NCI-H524 treated with DMSO at 0.1 percent for 48 hours (cell line): ENCODE measurements at regions not wholly inside any gene's neighbourhood (a gene's known extent, or its start where the extent isn't known, plus 50 kb on each side); places are given as distances from the start of the nearest gene placed in this dataset.
"Not testable (repeated sequence)": the region's sequence is repeated elsewhere in the genome, so short reads cannot be mapped to it uniquely, and the experiment has no call there.

Experiments used
- DNase-seq: peaks from one replicate; lab custom pipeline; 2025; lab: John Stamatoyannopoulos, UW

DNA sequence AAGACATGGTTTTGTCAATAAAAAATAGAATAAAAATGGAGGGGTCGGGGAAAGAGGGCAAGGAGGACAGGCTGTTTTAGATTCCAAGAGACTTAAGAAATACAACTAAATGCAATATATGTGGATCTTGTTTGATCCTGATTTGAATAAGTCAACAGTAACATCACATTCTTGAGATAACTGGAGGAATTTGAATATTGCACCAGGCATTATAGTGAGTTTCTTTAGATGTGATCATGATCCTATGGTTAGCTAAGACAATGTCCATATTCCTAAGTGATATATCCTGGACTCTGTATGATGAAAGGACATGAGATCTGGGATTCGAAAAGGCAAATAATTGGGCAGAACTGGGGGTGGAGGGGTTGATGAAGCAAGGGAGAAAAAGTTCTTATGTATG is 311.8 kb downstream of the PLPP3 start:
- no peak for DNase-seq

GRCh38 chr1:56266359-56266758 is 313.0 kb downstream of the PLPP3 start:
- no peak for DNase-seq

DNA sequence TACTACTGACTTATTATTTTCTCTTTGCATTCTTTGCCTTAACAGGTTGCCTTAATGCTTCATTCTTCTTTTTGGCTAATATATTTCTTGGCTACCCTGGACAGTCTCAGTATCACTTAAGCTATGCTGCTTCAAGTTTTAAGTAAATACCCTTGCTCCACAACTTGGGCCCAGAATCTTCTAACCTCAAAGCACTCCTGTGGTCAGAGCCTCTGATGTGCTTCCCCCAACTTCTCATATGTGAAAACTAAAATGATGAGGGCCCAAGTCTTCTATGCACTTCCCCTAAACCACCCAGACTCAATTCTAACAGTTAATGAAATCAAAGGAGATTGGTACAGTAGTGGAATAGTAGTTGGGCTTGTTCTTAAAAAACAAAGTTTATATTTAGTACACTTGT is 314.1 kb downstream of the PLPP3 start:
- DNase-seq = no peak

DNA sequence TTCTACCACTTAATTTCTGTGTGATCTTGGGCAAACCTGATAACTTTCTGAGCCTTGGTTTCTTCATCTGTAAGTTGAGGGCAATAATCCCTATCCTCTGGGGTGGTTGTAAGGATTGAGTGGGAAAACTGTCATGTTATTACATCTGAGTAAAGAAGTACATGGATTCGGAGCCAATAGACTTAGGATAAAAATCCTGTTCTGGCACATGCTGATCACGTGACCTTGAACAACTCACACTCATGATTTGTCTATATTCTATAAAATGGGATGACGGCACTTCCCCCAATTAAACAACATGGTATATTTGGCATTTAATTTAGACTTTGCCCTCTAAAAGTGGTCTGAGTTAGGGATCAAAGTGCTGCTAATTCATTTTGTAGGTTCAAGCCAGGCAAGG is 315.5 kb downstream of the PLPP3 start:
- DNase-seq = no peak

- peak; percentile 44 for DNase-seq
These were observed 321.0 kb downstream of the PLPP3 start for GRCh38 chr1:56258371-56258770.

DNA sequence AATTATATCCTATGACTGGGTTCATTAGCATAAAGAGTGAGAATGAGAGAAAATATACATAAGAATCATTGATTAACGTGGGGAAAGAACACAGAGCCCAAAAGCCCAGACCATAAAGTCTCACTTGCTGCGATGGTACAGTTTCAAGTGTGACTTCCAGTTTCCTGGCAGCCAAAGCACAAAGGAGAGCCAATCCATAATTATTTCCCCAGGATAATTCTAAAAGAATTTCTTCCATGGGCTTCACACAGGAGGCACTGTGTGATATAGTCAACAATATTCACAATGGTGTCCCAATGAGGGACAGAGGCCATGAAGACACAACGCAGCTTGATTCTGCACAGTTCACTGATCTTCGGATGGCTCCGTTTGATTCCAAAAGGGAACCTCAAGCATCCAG is 321.6 kb downstream of the PLPP3 start:
- no peak for DNase-seq

DNA sequence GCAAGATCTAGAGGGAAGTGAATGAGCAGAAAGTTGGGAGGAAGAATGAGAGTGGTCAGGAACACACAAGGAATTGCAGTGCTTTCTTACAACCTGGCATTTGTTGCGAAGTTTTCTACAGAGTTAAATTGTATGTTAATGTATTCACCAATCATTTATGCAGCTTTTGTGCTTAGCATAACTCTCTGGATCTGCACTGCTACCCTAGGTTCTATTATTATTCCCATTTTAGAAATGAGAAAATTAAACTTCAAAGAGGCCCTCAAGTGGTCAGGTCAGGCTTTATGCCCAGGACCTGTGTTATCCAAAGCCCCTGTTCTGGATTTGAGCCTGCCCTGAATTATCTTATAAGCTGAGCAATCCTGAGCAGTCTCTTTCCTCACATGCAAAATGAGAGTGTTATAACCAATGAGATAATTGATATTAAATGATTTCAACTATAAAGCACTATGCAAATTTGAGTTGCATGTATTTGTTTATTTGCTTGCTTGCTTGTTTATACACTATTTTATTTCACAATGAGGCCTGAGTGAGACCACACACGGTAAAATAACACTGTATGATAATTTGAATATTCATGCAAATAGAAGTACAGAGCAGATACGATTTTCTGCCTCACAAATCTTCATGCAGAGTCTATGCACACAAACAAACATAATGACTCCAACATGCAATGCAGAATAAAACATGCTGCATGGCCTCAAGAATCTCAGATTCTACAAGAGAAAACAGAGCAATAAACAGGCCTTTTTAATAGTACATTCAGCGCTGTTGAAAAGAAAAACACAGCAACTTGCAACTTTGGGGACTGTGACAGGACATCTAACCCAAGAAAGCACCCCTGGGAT is 323.0 kb downstream of the PLPP3 start:
- DNase-seq = no peak

DNA sequence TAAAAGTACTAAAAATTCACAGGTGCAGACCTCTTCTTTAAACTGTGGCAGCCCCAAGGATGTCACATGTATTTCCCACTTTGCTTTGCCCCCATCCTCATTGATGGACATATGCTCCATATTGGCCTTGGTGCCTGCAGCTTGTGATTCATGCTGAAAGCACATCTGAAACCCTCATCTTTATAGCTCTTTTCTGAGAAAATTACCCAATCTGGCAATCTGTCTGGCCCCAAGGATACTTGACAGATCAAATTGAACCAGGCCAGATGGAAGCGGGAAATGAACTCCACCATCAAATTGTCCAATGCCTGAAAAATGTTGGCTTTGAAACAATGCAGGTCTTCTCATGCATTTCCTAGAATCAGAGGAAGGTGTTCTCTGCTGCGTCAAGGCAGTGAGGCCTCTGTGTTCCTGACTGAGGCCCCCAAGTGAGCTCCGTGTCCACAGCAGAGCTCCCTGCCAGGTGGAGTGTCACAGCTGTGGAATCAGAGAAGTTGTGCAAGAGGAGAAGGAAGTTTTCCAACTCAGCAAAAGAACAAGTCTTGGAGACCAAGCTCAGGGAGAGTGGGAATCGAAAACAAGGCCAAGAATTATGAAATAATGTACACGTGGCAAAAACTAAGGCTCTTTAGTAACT is 323.7 kb downstream of the PLPP3 start:
- peak; percentile 24 for DNase-seq

- DNase-seq = no peak
These were observed 325.2 kb downstream of the PLPP3 start for GRCh38 chr1:56254130-56254529.

GRCh38 chr1:56250809-56251208 is 328.6 kb downstream of the PLPP3 start:
- DNase-seq = no peak

- no peak for DNase-seq
These were observed 330.1 kb downstream of the PLPP3 start for GRCh38 chr1:56249234-56249633.

- no peak for DNase-seq
These were observed 331.2 kb downstream of the PLPP3 start for GRCh38 chr1:56248138-56248537.

DNA sequence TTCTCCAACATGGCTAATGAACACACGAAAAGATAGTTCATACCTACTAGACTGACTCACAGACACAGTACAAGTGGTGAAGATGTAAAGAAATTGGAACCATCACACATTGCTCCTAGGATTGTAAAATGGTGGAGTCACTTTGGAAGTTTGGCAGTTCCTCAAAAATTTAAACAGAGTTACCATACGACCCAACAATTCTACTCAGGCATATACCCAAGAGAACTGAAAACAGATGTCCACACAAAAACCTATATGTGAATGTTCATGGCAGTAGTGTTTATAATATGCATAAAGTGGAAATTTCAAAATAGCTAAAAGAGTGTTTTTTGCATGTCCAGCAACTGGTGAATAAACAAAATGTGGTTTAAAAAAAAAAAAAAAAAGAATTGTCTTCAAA is 332.6 kb downstream of the PLPP3 start:
- DNase-seq = not testable (repeated sequence)

- DNase-seq = no peak
These were observed 339.0 kb downstream of the PLPP3 start for GRCh38 chr1:56240400-56240799.

DNA sequence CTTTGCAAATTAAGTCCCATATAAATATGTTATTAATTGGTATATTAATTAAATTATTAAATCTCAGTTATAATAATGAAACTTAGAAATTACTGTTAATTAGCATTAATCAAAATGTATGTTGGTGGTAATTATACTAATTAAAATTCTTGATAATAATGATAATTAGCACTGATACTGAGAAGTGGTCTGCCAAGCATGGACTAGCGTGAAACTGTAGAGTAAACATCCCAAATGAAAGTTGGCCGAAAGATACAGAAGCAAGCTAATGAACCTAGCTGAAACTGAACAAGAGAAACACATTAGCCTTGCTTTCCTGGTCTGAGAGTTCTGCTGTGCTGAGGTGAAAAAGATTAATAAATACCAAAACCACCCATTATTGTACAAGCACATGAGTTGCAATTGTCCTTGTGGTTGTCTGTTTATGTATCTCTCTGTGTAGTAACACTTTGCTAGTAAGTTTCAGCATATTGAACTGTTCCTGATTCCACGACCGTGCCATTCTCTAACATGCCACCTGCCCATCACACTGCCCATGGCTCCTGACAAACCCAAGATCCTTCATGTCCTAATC is 341.8 kb downstream of the PLPP3 start:
- no peak for DNase-seq

GRCh38 chr1:56236688-56237087 is 342.7 kb downstream of the PLPP3 start:
- no peak for DNase-seq

GRCh38 chr1:56235909-56236510 is 343.4 kb downstream of the PLPP3 start:
- DNase-seq = no peak

DNA sequence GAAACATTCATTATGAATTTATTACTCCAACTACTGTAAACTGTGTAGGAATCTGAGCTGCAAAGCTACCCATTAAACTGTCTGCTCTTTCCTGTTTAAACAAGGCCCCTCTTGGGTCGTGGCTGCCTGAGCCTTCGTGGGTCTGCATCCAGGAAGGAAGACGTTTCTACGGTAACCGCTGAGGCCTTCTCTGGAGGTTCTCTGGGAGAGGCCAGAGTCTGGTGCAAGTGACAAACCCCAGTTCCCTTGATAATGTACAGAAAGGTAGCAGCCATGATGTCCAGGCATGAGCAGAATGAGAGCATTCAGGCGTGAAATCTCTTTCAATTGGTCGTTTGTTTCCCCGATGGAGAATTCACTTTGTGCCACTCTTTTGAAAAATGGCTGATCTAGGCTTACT is 350.2 kb downstream of the PLPP3 start:
- DNase-seq = no peak

DNA sequence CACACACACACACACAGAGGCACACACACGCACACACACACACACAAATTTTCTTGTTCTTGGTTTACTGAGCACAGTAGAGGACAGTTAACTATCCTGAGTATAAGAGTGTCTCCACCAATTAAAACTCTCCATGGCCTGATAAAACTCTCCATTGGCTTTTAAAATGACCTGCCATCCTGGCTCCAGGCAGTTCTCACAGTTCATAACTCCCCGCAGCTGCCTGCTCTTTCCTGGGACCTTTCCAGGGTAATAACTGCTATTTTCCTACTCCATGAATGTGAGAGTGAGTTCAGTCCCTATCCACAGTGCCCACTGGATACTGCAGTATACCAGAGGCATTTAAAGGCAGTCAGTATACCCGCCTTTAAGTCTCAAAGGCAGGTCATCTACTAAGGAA is 351.5 kb downstream of the PLPP3 start:
- no peak for DNase-seq

DNA sequence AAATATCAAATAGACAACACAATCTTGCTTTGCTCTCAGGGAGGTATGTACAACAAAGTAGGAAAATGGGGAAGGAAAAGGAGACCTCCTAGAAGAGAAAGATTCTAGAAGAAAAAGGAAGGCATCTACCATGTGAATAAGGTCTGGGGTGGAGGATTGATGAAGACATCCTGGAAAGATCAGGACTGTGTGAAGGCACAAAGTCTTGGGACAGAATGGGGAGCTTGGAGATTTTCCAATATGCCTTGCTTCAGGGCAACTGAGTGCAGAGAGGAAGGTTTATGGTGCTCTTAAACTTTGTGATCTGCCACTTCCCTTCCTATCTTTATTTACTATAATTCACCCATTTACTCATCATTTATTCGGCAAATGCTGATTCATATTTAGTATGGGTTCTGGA is 352.0 kb downstream of the PLPP3 start:
- no peak for DNase-seq

GRCh38 chr1:56225964-56226815 is 353.2 kb downstream of the PLPP3 start:
- no peak for DNase-seq

DNA sequence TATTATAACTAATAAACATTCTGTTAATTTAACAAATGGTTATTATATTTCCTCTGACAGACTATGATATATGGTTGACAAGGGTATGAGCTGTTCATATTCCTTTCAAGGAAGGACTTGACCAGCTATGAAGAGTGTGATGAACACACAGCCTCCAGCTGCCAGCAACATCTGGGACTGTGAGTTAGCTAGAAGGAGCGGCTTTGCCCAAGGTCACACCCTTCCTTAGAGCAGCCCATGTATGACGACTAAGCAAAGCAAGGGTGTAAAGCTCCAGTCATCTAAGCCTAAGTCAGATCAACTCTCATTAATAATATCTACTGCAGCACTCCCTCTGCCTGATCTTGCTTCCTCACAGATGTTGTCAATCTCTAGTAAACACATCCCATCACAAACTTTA is 355.4 kb downstream of the PLPP3 start:
- no peak for DNase-seq
